ENCODE measurements at regions not wholly inside any gene's neighbourhood (a gene's known extent, or its start where the extent isn't known, plus 50 kb on each side); places are given as distances from the start of the nearest gene placed in this dataset.
"Not testable (repeated sequence)": the region's sequence is repeated elsewhere in the genome, so short reads cannot be mapped to it uniquely, and the experiment has no call there.

- TF ChIP-seq, protein P1, sequence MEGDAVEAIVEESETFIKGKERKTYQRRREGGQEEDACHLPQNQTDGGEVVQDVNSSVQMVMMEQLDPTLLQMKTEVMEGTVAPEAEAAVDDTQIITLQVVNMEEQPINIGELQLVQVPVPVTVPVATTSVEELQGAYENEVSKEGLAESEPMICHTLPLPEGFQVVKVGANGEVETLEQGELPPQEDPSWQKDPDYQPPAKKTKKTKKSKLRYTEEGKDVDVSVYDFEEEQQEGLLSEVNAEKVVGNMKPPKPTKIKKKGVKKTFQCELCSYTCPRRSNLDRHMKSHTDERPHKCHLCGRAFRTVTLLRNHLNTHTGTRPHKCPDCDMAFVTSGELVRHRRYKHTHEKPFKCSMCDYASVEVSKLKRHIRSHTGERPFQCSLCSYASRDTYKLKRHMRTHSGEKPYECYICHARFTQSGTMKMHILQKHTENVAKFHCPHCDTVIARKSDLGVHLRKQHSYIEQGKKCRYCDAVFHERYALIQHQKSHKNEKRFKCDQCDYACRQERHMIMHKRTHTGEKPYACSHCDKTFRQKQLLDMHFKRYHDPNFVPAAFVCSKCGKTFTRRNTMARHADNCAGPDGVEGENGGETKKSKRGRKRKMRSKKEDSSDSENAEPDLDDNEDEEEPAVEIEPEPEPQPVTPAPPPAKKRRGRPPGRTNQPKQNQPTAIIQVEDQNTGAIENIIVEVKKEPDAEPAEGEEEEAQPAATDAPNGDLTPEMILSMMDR (IDR thresholded peaks at IDR 0.05) = no peak
- H3K4me3 ChIP-seq (ENCODE audit: low read length) = peak overlapping the region; percentile 21
- intact Hi-C loops (cut with micrococcal nuclease) = loop anchor here (1.0 to 5.0 kb wide), 7 partner anchors 80 to 870 kb away; partner anchors contain the start of genes CAMKMT, PPM1B and PREPL
- Mint-ChIP-seq H3K4me1 (peaks cover 20 to 25% of the 10 kb centered on the region in 2 donors), H3K27ac (peak overlapping the region; percentile 91), H3K4me3 (peak overlapping the region; percentile 88), H3K27me3 (ENCODE audit: low read depth in 2 of 2) (peaks cover 0 to 2% of the 10 kb centered on the region in 2 donors), H3K9me3 (no peaks in the 10 kb centered on the region), H3K36me3 (no peaks in the 10 kb centered on the region)
- 60% methylated on average over 4 of the region's 4 CpGs for WGBS (ENCODE audit: insufficient coverage)
- no peaks in the 10 kb centered on the region for H3K27me3 ChIP-seq (ENCODE audit: control insufficient read depth, insufficient read depth, low read length)
- H3K9me3 ChIP-seq (ENCODE audit: control insufficient read depth, insufficient read depth, low read length) = no peaks in the 10 kb centered on the region
- peak overlapping the region; percentile 12 for H3K27ac ChIP-seq (ENCODE audit: low read length)
- no peaks in the 10 kb centered on the region for H3K36me3 ChIP-seq (ENCODE audit: control insufficient read depth, insufficient read depth, low read length)
- ATAC-seq (no peak), DNase-seq (no peak)
- H3K4me1 ChIP-seq (ENCODE audit: control insufficient read depth, insufficient read depth, low read length) = peaks cover 29% of the 10 kb centered on the region
Measured at GRCh38 chr2:44087714-44088092, 81.0 kb upstream of the PPM1B start.

DNA sequence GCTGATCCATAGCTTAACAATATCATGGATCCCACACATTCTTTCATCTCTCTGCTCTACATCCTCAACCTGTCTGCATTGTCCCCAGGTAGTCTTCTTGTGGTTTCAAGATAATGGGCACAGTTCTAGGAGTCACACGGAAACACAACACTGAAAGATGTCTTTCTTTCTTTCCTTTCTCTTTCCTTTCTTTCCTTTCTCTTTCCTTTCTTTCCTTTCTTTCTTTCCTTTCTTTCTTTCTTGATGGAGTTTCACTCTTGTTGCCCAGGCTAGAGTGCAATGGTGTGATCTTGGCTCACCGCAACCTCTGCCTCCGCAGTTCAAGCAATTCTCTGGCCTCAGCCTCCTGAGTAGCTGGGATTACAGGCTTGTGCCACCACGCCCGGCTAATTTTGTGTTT lies 76.2 kb upstream of the PPM1B start:
- H3K27ac ChIP-seq (ENCODE audit: low read length); H3K4me3 Mint-ChIP-seq; H3K9me3 Mint-ChIP-seq; intact Hi-C loops (cut with micrococcal nuclease); H3K9me3 ChIP-seq (ENCODE audit: control insufficient read depth, insufficient read depth, low read length); H3K4me3 ChIP-seq (ENCODE audit: low read length); DNase-seq; H3K27ac Mint-ChIP-seq; H3K27me3 ChIP-seq (ENCODE audit: control insufficient read depth, insufficient read depth, low read length); H3K36me3 Mint-ChIP-seq; H3K27me3 Mint-ChIP-seq (ENCODE audit: low read depth in 2 of 2); ATAC-seq; H3K36me3 ChIP-seq (ENCODE audit: control insufficient read depth, insufficient read depth, low read length): not testable (repeated sequence)
- peaks cover 21% of the 10 kb centered on the region for H3K4me1 ChIP-seq (ENCODE audit: control insufficient read depth, insufficient read depth, low read length)
- WGBS (ENCODE audit: insufficient coverage) = 92% methylated on average over 3 of the region's 5 CpGs
- peaks cover 13 to 18% of the 10 kb centered on the region in 2 donors for H3K4me1 Mint-ChIP-seq

GRCh38 chr2:44093970-44094369 lies 74.7 kb upstream of the PPM1B start:
- H3K27me3 Mint-ChIP-seq (ENCODE audit: low read depth in 2 of 2) = peaks cover 0 to 2% of the 10 kb centered on the region in 2 donors
- no peak overlapping the region for H3K27ac ChIP-seq (ENCODE audit: low read length)
- no peaks in the 10 kb centered on the region for H3K9me3 ChIP-seq (ENCODE audit: control insufficient read depth, insufficient read depth, low read length)
- H3K36me3 ChIP-seq (ENCODE audit: control insufficient read depth, insufficient read depth, low read length) = no peaks in the 10 kb centered on the region
- TF ChIP-seq, protein P1 (IDR thresholded peaks at IDR 0.05) = no peak
- intact Hi-C loops (cut with micrococcal nuclease) = no loop called here
- H3K36me3 Mint-ChIP-seq = no peaks in the 10 kb centered on the region
- H3K9me3 Mint-ChIP-seq = no peaks in the 10 kb centered on the region
- DNase-seq = no peak
- no peak for ATAC-seq
- WGBS (ENCODE audit: insufficient coverage) = 91% methylated on average over 3 of the region's 3 CpGs
- no peaks in the 10 kb centered on the region for H3K27me3 ChIP-seq (ENCODE audit: control insufficient read depth, insufficient read depth, low read length)
- no peak overlapping the region for H3K27ac Mint-ChIP-seq
- H3K4me1 ChIP-seq (ENCODE audit: control insufficient read depth, insufficient read depth, low read length) = peaks cover 18% of the 10 kb centered on the region
- H3K4me3 Mint-ChIP-seq = no peak overlapping the region
- H3K4me1 Mint-ChIP-seq = peaks cover 15 to 22% of the 10 kb centered on the region in 2 donors
- no peak overlapping the region for H3K4me3 ChIP-seq (ENCODE audit: low read length)

DNA sequence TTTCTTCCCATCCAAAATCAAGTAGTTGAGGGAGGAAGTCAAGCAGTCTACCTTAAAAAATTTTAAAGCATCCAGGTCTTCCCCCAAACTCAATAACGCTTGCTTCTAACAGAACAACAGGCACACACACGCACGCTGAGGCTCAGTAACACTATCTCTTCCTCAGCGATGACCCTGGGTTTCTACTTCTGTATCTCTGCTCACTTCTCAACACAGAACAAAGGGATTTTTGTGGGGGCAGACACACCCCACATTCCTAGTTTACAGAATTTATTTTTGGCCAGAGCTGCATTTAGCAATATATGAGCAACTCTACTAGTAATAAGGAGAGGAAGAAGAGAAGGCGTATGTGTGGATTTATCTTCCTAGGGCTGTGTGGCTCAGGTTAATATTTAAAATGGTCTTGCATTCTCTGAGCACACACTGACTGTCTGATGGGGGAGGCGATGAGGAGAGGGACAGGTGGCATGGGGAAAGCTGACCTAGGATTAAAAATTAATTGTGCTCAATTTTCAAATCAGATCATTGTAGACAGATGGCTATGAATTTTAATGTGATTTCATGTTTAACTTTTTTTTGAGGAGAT lies 71.3 kb upstream of the PPM1B start:
- WGBS (ENCODE audit: insufficient coverage) = 85% methylated on average over 6 of the region's 6 CpGs
- no peak for DNase-seq
- H3K27ac Mint-ChIP-seq = no peak overlapping the region

More for the DNA sequence above, 71.3 kb upstream of the PPM1B start:
- intact Hi-C loops (cut with micrococcal nuclease) = no loop called here
- no peak for ATAC-seq
- no peaks in the 10 kb centered on the region for H3K36me3 ChIP-seq (ENCODE audit: control insufficient read depth, insufficient read depth, low read length)
- Mint-ChIP-seq H3K27me3 (ENCODE audit: low read depth in 2 of 2) (peaks cover 0 to 2% of the 10 kb centered on the region in 2 donors), H3K4me1 (peaks cover 22 to 23% of the 10 kb centered on the region in 2 donors), H3K9me3 (no peaks in the 10 kb centered on the region), H3K4me3 (no peak overlapping the region), H3K36me3 (no peaks in the 10 kb centered on the region)
- no peaks in the 10 kb centered on the region for H3K9me3 ChIP-seq (ENCODE audit: control insufficient read depth, insufficient read depth, low read length)
- no peaks in the 10 kb centered on the region for H3K27me3 ChIP-seq (ENCODE audit: control insufficient read depth, insufficient read depth, low read length)
- H3K4me1 ChIP-seq (ENCODE audit: control insufficient read depth, insufficient read depth, low read length) = peaks cover 15% of the 10 kb centered on the region
- H3K4me3 ChIP-seq (ENCODE audit: low read length) = no peak overlapping the region
- no peak overlapping the region for H3K27ac ChIP-seq (ENCODE audit: low read length)
- TF ChIP-seq, protein P1 (IDR thresholded peaks at IDR 0.05) = no peak
